SK-N-MC (cell line): ENCODE measurements at regions not wholly inside any gene's neighbourhood (a gene's known extent, or its start where the extent isn't known, plus 50 kb on each side); places are given as distances from the start of the nearest gene placed in this dataset.
A peak's percentile ranks its signal among the peaks of the same experiment; 100 is the strongest.

Source experiments
- DNase-seq: peaks from one replicate; pipeline ENCODE4 v3.0.0-alpha.2; 2011; ENCODE audit warnings: low read depth, low spot score
- H3K27ac ChIP-seq: fragments of 200-600 bp; sonication (generic); 2 replicates; pipeline ENCODE4 v1.5.1; 2016; ENCODE audit warnings: mixed run types
- H3K36me3 ChIP-seq: fragments of 200-600 bp; sonication (generic); 2 replicates; pipeline ENCODE4 v1.6.1; 2017; ENCODE audit warnings: antibody characterized with exemption, low read length, mixed read lengths; ENCODE audit not compliant: insufficient read depth
- H3K4me3 ChIP-seq: fragments of 200-600 bp; sonication (generic); 2 replicates; pipeline ENCODE4 v1.5.1; 2016
- H3K9ac ChIP-seq: fragments of 200-600 bp; sonication (generic); 2 replicates; pipeline ENCODE4 v1.8.0; 2017; ENCODE audit warnings: mixed run types, mixed read lengths; ENCODE audit not compliant: insufficient read length
- H3K9me3 ChIP-seq: fragments of 200-600 bp; sonication (generic); 2 replicates; pipeline ENCODE4 v1.6.1; 2017; ENCODE audit warnings: low read depth, mild to moderate bottlenecking, antibody characterized with exemption, low read length, moderate library complexity, mixed read lengths
- EZH2 ChIP-seq: fragments of 200-600 bp; sonication (generic); IDR thresholded peaks from one replicate; pipeline ENCODE4 v1.6.1; 2017; ENCODE audit warnings: antibody characterized with exemption
- FOXP2 ChIP-seq: optimal IDR thresholded peaks from 2 replicates; pipeline ENCODE3; 2011; ENCODE audit warnings: mild to moderate bottlenecking, moderate library complexity; ENCODE audit not compliant: insufficient read depth; ENCODE audit errors: extremely low read length, control extremely low read depth
- POLR2AphosphoS5 ChIP-seq: IDR thresholded peaks from 2 replicates; pipeline ENCODE4 v1.6.1; 2012; ENCODE audit warnings: mild to moderate bottlenecking, low read depth, low read length, borderline replicate concordance

DNA sequence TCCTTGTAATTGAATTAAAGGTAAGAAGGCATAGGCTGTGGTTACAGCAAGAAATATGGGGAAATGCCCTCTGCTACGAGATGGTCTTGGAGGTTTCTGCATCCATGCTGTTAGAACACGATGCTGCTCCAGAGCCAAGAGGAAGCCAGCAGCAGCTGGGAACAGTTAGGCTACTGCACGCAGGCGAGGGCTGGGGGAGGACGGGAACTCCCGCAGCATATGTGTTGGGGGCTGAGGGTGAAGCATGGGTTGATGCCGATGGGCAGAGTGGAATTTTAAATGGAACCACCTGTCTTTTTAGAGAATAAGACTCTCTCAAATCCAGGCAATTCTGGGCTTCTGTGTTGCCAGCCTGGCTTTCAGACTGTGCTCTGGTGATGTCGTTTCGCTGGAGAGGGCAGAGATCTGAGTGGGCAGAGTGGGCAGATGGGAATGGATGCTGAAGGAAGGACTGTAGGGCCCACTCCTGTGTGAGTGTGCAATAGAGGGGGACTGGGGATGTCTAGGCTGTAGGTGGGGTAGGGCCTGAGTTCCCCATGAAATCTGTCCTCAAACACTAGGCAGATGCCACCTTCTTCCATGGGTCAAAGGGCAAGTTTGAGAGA lies 417.0 kb upstream of the TPM1 start:
- Histone ChIP-seq H3K36me3 (no peaks in the 10 kb centered on the region), H3K27ac (no peak overlapping the region), H3K9ac (no peak overlapping the region), H3K9me3 (no peaks in the 10 kb centered on the region), H3K4me3 (peak overlapping the region; percentile 19)
- no peak for DNase-seq
- no peak for TF ChIP-seq EZH2
- TF ChIP-seq POLR2AphosphoS5, result no peak

DNA sequence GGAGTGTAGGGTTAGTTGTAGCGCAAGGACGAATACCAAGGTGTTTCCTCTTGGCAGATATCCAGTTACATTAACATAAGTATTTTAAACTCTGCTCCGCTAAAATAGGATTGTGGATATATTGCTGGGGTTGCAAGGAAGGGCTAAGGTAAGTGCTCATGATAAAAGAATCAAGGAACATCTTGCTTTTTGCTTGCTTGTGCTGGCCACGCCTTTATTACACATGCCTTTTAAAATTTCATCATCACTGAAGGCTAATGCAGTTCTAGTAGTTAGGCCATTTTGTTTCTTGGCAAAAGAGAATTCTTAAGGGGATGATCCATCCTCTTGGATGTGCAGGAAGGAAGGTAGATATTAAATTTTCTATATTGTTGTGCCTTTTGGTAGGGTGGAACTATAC lies 415.6 kb upstream of the TPM1 start:
- DNase-seq, result no peak
- no peak overlapping the region for H3K4me3 ChIP-seq
- no peaks in the 10 kb centered on the region for H3K36me3 ChIP-seq
- no peak overlapping the region for H3K9ac ChIP-seq
- H3K27ac ChIP-seq, result no peak overlapping the region
- no peaks in the 10 kb centered on the region for H3K9me3 ChIP-seq
- TF ChIP-seq POLR2AphosphoS5, result no peak
- no peak for TF ChIP-seq FOXP2
- TF ChIP-seq EZH2, result no peak

GRCh38 chr15:62631076-62631724 lies 411.3 kb upstream of the TPM1 start:
- H3K36me3 ChIP-seq, result no peaks in the 10 kb centered on the region
- H3K27ac ChIP-seq, result no peak overlapping the region
- no peak overlapping the region for H3K9ac ChIP-seq
- no peak for DNase-seq
- no peaks in the 10 kb centered on the region for H3K9me3 ChIP-seq
- no peak overlapping the region for H3K4me3 ChIP-seq
- TF ChIP-seq FOXP2, result no peak
- no peak for TF ChIP-seq POLR2AphosphoS5
- no peak for TF ChIP-seq EZH2

GRCh38 chr15:62636823-62637573 lies 405.5 kb upstream of the TPM1 start:
- Histone ChIP-seq H3K9ac (no peak overlapping the region), H3K27ac (no peak overlapping the region), H3K9me3 (no peaks in the 10 kb centered on the region), H3K4me3 (no peak overlapping the region), H3K36me3 (no peaks in the 10 kb centered on the region)
- no peak for TF ChIP-seq EZH2
- no peak for TF ChIP-seq FOXP2
- no peak for TF ChIP-seq POLR2AphosphoS5
- DNase-seq, result no peak

DNA sequence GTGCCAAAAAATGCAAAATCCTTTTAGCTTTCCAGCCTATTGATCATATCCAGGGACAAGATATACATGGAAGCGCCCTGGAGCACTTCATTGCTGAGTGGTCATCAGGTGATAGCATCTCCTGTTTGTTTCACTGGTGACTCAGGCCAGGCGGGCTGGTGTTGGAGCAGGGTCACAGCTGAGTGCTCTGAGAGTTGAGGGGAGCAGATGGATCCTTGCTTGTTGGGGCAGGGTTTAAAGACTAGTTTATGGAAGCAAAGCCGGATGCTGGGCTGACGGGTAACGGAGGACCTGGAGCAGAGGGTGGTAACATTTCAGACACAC lies 405.0 kb upstream of the TPM1 start:
- TF ChIP-seq EZH2 (no peak), FOXP2 (no peak), POLR2AphosphoS5 (no peak)
- no peak overlapping the region for H3K9ac ChIP-seq
- no peak overlapping the region for H3K27ac ChIP-seq
- H3K4me3 ChIP-seq, result no peak overlapping the region
- DNase-seq, result no peak
- no peaks in the 10 kb centered on the region for H3K9me3 ChIP-seq
- H3K36me3 ChIP-seq, result no peaks in the 10 kb centered on the region

DNA sequence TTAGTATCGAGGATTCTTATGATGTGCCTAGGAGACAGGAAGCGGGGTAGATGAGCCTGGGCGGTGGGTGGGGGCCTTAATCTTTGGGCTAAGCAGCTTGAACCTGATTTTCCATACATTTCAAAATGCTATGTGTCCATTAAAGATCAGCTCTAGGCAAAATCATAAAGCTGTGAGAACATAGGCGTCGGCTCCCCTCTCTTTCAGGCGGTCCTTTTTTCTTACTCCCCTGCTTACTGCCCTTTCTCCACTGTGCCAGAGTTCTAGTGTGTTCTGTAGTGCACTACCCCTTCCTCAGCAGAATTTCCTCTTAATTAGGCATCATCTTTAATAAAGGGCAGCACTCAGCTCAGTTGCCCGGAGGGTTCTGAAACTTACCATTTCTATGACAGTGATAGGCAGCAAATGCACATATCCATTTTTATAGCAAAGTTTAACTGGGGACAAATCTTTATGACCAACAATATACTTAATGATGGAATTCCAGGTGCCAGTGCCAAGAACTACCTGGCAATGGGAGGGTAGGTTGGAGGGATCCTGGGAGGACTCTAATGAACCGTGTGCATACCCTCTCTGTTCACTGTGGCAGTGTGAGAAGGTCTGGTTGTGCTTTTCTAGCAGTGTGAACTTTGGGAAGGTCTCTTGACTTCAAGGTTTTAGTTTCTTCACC lies 404.5 kb upstream of the TPM1 start:
- no peaks in the 10 kb centered on the region for H3K9me3 ChIP-seq
- DNase-seq, result no peak
- no peak overlapping the region for H3K9ac ChIP-seq
- TF ChIP-seq FOXP2 (no peak), POLR2AphosphoS5 (no peak), EZH2 (no peak)
- no peak overlapping the region for H3K4me3 ChIP-seq
- H3K27ac ChIP-seq, result no peak overlapping the region
- H3K36me3 ChIP-seq, result no peaks in the 10 kb centered on the region

DNA sequence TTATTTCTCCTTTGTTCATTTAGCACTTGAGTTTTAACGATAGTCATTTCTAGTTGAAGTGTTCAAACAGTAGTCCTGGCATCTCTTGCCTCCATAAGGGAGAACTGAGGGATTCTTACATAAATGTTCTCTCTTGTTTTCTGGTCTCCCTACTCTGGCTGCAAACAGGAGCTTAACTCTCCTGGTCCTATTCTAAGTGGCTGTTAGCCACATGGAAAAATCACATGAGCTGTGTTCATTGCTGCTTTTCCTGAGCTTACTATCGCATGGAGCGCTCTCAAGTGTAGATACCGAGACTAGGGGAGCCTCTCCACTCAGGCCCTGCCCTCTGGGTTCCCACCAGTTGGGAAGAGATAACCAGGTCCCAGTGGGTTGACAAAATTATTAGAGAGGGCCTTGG lies 403.1 kb upstream of the TPM1 start:
- TF ChIP-seq POLR2AphosphoS5 (no peak), EZH2 (no peak), FOXP2 (no peak)
- DNase-seq, result no peak

DNA sequence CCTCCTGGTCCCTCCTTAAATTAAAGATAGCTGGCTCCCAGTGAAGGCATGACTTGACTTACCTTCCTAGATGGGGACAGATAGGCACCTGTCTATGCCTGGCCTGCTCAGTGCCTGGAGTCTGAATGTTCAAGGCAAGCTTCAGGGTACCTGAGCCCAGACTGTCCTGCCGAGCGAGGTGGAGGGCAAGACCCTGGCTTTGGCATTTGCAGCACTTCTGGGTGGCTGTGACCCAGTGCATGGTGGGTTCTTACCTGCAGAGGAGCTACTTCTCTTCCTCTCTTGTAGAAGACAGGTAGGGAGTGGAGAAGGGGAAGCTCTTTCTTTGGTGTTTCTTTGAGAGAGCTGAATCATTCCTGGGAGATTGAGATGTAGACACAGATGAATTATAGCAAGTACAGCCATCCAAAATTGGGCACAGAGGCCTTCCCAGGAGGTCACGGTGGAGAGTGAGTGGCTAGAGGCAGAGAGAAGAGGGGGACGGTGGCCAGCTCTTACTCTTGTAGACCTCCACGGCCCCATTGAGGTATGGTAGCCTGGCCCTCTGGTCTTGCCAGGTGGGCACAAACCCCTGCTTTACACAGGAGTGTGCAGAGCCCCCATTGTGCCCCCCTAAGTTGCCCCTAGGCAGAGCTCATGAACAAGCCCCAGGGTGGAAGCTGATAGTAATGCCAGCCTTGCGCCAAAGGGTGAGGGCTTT lies 402.5 kb upstream of the TPM1 start:
- Histone ChIP-seq H3K36me3 (no peaks in the 10 kb centered on the region), H3K27ac (no peak overlapping the region), H3K9me3 (no peaks in the 10 kb centered on the region), H3K9ac (no peak overlapping the region), H3K4me3 (no peak overlapping the region)
- TF ChIP-seq FOXP2 (no peak), EZH2 (no peak), POLR2AphosphoS5 (no peak)
- no peak for DNase-seq

More for the DNA sequence above, 403.1 kb upstream of the TPM1 start:
- Histone ChIP-seq H3K27ac (no peak overlapping the region), H3K9me3 (no peaks in the 10 kb centered on the region), H3K9ac (no peak overlapping the region), H3K36me3 (no peaks in the 10 kb centered on the region), H3K4me3 (no peak overlapping the region)
